GM19468 (cell line): ENCODE measurements at regions not wholly inside any gene's neighbourhood (a gene's known extent, or its start where the extent isn't known, plus 50 kb on each side); places are given as distances from the start of the nearest gene placed in this dataset.
"Not testable (repeated sequence)": the region's sequence is repeated elsewhere in the genome, so short reads cannot be mapped to it uniquely, and the experiment has no call there.

Experiments used
- ATAC-seq: cut with Tn5 transposase; IDR thresholded peaks from one replicate; pipeline ENCODE4 v1.9.1; 2021; ENCODE audit warnings: mild to moderate bottlenecking, moderate library complexity, moderate number of reproducible peaks; ENCODE audit not compliant: unreplicated experiment; ENCODE audit errors: extremely low read depth

- ATAC-seq: no peak
Measured at GRCh38 chr5:107021575-107021974, 649.2 kb downstream of the EFNA5 start.

- no peak for ATAC-seq
Measured at GRCh38 chr5:107020626-107021025, 650.1 kb downstream of the EFNA5 start.

- ATAC-seq: no peak
Measured at GRCh38 chr5:107017616-107018015, 653.1 kb downstream of the EFNA5 start.

- no peak for ATAC-seq
Measured at GRCh38 chr5:107012371-107012770, 658.4 kb downstream of the EFNA5 start.

DNA sequence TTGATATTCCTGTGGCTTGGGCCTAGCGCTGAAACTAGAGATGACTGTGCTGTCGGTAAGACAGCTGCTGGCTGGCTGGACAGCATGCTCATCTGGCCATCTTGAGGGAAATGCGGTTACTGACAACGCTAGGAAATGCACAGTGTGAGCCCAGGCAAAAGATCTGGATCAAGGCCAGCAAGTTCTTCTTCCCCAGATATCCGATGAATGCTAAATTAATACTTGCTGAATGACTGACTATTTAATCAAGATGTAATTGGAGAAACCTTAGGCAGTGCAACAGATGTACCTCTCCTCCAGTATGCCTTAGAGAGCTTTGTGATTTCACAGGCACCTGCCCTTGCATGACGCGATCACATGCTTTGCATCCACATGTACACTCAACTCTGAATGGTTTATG is 659.1 kb downstream of the EFNA5 start:
- no peak for ATAC-seq

DNA sequence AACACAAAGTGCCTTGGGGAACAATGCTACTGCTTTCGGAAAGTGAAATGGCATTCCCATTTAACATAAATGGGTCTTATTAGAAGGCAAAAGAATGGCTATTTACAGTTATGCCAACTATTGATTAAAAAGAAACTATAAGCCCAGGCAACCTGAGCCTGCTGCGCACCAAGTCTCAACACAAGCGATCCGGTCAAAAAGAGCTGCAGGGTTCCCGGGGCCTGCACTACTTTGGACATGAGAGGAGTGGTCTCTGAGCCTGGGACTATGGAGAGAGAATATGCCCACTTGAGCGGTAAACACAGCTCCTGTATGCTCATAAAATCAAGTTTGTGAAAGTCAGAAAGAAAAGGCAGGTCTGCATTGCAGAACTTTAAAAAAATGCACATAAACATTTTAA is 660.7 kb downstream of the EFNA5 start:
- ATAC-seq: no peak

GRCh38 chr5:107005653-107006052 is 665.1 kb downstream of the EFNA5 start:
- ATAC-seq: no peak

DNA sequence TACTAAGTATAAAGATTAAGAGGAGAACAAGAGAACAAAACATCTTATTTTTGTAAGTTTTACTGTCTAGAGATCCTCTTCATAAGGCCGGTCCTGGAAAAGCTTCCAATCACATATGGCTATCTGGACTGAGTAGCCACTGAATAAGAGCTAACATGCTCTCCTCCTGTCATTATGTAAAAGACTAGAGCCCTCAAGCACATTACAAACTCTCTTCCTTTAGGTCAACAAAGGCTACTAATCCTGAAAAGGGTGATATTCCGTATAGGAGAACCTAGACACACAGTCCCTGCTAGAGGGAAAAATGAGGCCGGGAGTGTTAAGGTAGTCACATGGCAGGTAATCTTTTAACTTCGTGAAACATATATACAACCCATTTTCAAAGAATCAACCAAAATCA is 665.6 kb downstream of the EFNA5 start:
- ATAC-seq: no peak

DNA sequence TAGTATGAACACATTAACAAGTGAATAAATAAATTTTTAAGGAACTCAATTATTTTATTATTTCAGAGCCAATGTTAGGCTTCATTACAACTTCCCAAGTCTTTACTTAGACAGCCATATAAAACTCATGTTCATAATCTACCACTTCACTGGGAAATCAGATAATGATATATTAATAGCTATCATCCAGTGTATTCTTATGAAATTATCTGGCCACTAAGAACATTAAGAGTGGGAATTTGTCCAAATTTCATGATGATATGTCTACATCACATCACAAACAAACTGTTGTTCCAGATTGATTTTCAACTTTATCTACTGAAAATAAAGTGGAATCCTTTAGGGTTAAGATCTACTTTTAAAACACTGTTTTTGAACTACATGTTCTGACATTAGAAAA is 668.6 kb downstream of the EFNA5 start:
- ATAC-seq: no peak

- ATAC-seq: not testable (repeated sequence)
Measured at GRCh38 chr5:106999506-106999905, 671.2 kb downstream of the EFNA5 start.

DNA sequence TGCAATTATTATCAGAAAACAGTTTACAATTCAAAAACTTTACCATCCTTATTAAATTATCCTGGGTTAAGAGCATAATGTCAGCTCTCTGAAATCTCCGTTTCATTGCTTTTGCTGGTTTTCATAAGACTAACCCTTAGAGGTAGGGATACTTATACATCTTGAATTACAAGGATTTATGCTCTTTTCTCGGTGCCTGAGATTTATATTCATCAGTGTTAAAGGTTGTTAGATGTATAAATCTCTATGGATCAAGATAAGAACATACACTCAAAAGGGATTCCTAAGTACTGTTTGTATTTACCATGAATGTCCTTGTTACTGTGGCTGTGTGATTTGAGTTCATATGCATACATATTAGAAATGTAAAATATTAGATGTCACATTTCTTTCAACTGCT is 684.7 kb downstream of the EFNA5 start:
- no peak for ATAC-seq

DNA sequence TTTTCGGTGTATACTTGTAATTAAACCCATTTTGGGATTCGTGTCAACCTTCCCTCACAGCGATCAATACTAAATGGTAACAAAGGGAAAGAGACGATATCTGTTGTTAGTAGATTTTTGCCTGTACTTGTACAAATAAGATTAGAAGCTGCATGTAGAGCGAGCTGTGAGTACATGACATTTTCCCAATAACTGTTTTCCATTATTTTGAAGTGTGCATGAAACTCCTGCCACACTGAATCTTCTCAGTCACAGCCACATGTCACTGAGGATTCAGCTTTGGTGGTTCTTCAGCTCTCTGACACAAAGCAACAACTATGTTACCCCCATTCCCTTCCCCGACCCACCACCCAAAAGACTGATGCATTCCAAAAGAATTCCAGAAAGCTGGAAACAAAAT is 685.6 kb downstream of the EFNA5 start:
- no peak for ATAC-seq

DNA sequence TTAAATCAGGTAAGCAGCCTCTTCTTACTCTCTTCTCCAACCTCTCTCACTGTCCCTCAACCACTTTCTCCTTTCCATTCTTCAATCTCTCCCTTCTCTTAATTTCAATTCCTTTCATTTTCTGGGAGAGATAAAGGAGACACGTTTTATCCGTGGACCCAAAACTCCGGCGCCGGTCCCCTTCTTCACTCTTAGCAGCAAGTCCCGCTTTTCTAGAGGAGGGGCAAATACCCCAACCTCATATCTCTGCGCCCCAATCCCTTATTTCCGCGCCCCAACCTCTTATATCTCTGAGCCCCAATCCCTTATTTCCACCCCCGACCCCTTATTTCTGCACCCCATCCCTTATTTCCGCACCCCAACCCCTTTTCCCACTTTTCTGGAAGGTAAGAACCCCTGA is 691.6 kb downstream of the EFNA5 start:
- not testable (repeated sequence) for ATAC-seq

DNA sequence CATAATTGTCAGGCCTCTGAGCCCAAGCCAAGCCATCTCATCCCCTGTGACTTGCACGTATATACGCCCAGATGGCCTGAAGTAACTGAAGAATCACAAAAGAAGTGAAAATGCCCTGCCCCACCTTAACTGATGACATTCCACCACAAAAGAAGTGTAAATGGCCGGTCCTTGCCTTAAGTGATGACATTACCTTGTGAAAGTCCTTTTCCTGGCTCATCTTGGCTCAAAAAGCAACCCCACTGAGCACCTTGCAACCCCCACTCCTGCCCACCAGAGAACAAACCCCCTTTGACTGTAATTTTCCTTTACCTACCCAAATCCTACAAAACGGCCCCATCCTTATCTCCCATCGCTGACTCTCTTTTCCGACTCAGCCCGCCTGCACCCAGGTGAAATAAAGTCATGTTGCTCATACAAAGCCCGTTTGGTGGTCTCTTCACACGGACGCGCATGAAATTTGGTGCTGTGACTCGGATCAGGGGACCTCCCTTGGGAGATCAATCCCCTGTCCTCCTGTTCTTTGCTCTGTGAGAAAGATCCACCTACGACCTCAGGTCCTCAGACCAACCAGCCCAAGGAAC is 692.1 kb downstream of the EFNA5 start:
- ATAC-seq: not testable (repeated sequence)

DNA sequence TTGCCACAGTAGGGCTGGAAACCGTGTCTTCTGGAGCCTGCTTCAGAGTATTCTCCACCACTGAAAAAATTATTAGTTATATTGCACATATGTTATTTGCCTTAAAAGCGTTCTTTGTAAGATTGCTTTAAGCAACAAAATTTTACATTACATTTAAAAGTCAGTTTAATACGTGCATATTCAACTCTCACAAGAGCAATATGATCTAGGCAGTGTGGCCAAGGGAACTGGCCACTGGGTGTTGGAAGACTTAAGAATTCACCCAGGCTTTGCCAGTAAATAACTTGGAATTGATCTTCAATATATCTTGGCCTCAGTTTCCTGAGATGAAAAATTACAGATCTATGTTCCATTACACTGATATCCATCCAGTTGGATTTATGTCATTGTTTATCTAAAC is 694.4 kb downstream of the EFNA5 start:
- no peak for ATAC-seq

GRCh38 chr5:106974272-106974671 is 696.5 kb downstream of the EFNA5 start:
- ATAC-seq: no peak

DNA sequence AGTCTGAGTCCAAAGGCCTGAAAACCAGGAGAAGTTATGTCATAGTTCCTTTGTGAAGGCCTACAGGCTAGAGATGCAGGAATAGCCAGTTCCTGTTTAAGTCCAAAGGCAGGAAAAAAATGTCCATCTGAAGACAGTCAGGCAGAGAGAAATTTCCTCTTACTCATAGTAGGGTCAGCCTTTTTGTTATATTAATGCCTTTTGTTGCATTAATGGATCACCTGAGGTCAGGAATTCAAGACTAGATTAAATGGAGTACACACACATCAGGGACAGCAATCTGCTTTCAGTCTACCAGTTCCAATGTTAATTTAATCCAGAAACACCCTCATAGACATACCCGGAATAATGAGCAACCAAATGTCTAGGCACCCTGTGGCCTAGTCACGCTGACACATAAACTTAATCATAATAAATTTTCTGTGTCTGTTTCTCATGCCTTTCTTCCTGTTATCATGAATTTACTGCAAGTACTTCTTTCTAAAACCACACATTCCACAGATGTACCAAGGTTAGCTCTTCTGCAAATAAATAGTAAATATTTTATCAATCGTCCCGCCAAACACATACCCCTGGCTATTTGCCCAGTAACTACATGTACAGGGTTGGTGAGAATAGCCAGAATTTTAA is 703.9 kb downstream of the EFNA5 start:
- ATAC-seq: no peak

DNA sequence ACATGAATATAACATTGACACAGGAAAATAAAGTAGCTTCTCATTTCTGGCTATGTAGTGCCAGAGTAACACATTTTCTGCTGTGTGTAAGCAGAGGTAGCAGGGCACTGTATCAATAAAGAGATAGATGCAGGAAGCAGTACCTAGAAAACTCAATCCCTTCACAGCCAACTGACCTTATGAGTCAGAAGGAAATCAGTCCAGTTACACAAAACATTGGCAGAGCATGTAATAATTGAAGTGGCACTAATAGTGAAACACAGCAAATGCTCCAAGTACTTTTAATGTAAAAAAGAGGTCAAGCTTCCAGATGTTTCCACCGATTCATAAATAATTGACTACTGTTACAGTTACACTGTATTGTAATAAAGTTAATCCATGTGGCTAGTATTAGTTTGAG is 706.6 kb downstream of the EFNA5 start:
- ATAC-seq: no peak

GRCh38 chr5:106963630-106964029 is 707.1 kb downstream of the EFNA5 start:
- ATAC-seq: no peak

DNA sequence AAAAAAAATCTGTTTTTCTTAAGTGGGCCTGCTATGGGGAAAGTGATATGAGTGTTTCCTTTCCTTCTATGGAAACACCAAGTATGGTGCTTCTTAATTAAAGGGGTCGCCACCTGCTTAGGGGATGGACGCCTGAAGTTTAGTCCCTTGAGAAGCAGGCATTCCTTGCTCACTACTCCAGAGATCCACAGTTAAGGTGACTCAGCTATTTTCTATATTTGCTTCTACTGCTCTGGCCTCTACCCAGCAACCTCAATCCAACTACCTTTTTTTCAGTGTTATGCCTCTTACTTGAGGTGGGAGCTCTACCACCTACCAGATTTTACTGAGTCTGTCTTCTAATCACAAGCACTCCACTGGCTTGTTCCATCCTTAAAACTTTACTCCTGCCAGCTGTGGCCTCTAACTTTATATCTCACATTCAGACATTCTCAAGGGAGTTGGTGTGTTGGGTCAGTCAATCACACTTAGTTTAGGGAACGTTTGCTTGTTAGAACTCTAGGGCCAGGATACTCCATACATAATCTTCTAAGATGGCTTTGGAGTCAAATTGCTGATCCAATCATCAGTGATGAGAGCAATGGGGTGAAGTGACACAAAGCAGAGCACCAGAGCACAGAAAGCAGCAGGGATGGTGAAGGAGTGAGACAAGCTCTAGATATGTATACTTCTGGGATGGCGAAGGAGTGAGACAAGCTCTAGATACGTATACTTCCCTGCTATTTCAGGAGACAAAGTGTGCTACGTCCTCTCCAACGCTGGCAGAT is 708.1 kb downstream of the EFNA5 start:
- ATAC-seq: no peak

DNA sequence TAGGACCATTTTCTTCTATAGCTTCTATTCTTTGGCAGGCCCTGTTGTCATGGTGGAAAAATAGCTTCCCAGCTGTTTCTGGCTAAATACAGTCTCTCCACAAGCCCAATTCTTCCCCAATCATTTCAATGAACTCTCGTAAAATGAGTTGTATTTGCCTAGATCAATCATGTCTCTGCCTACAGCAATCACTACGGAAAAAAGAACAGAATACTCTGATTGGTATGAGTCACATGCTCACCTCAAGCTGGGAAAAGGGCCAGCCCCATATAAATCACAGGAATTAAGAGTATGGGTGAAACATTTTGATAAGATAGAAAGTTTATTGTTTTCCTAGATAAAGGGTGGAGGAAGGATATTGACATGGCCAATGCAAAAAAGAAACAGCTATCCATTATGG is 711.4 kb downstream of the EFNA5 start:
- no peak for ATAC-seq

GRCh38 chr5:106957336-106957735 is 713.4 kb downstream of the EFNA5 start:
- ATAC-seq: no peak
